ENCODE measurements at regions not wholly inside any gene's neighbourhood (a gene's known extent, or its start where the extent isn't known, plus 50 kb on each side); places are given as distances from the start of the nearest gene placed in this dataset.
"Not testable (repeated sequence)": the region's sequence is repeated elsewhere in the genome, so short reads cannot be mapped to it uniquely, and the experiment has no call there.

DNA sequence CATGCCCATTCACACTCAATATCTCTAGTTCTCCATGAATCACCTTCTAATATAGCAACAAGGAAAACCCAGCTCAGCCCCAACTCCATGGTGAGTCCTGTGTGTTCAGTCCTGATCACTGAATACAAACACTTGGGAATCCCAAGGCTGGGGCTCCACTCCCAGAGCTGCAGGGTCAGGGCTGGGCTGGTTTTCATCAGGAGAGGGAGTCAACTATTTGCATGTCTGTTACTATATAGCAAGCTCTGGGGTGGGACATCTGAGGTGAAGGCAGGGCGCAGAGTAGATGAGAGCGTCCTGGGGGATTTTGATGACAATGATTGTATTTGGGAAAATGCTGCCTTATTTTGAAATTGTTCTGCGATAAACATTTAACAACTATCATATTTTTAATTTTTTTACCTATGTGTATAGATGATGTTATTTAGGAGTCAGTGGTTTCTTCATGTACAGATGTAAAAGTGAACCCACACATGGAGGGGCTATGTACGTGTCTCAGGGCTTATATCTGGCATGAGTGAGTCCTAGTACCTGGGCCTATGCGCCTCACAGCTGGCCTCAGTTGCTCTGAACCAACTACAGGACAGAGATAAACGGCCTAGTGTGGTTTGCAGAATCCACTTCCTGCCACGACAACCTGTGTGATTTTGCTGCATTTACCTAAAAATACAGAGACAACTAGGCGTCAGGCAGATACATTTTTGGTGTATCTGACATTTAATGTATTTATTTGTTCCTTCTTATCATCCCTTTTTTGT is 603.7 kb downstream of the TMEM121 start:
- not testable (repeated sequence) for H3K4me1 ChIP-seq (ENCODE audit: control insufficient read depth, insufficient read depth, low read length, poor library complexity, severe bottlenecking); H3K36me3 ChIP-seq (ENCODE audit: control insufficient read depth, insufficient read depth, low read length); H3K4me3 ChIP-seq (ENCODE audit: extremely low read depth, insufficient read depth, low read length, poor library complexity, severe bottlenecking); H3K27ac ChIP-seq (ENCODE audit: low read depth, low read length, severe bottlenecking)
- peaks cover 57% of the 10 kb centered on the region for H3K9me3 ChIP-seq (ENCODE audit: control insufficient read depth, low read length)
- WGBS, 2 experiments (ENCODE audit: insufficient coverage in 2 of 2), result 44 to 58% methylated on average over 4 of the region's 8 CpGs

DNA sequence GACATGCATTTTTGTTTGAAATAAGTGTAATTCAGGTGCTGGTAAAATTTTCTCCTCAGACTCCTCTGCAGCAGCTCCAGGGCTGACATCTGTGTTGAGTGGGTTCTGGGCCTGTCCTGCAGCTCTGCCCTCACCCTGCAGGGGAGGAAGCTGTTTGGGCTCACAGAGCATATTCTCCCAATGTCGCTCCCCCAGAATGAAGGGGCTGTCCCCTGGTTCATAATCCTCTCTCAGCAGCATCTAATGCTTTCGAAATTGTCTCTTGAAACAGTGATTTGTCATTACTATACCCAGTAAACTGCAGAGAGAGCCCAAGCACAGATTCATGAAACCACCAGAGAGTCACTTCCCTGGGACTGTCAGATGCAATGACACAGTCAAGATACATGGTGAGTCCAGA is 606.7 kb downstream of the TMEM121 start:
- not testable (repeated sequence) for H3K4me1 ChIP-seq (ENCODE audit: control insufficient read depth, insufficient read depth, low read length, poor library complexity, severe bottlenecking); H3K27ac ChIP-seq (ENCODE audit: low read depth, low read length, severe bottlenecking); H3K36me3 ChIP-seq (ENCODE audit: control insufficient read depth, insufficient read depth, low read length); H3K4me3 ChIP-seq (ENCODE audit: extremely low read depth, insufficient read depth, low read length, poor library complexity, severe bottlenecking)
- H3K9me3 ChIP-seq (ENCODE audit: control insufficient read depth, low read length), result peaks cover 37% of the 10 kb centered on the region
- 45% methylated on average over 2 of the region's 2 CpGs; no CpG with 5 or more reads in 1 of the 2 experiments for WGBS, 2 experiments (ENCODE audit: insufficient coverage in 2 of 2)

DNA sequence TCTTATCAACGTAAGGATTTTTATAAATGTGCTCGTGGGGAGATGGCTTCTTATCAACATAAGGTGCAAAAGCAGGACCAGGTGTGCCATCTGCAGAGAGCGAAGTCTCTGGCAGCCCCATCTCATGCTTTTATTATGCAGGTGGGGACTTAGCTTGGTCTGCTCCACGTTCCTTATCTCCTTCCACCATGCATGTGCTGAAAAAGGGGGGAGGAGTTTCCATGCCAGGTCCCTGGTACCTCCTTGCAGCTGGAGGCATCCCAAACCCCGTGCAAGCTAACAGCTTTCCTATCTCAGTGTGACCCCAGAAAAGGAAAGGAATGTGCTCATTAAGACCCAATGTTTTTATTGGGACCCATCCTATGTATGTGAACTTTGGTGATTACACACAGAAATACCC is 608.5 kb downstream of the TMEM121 start:
- no peaks in the 10 kb centered on the region for H3K4me1 ChIP-seq (ENCODE audit: control insufficient read depth, insufficient read depth, low read length, poor library complexity, severe bottlenecking)
- no peak overlapping the region for H3K4me3 ChIP-seq (ENCODE audit: extremely low read depth, insufficient read depth, low read length, poor library complexity, severe bottlenecking)
- no peak overlapping the region for H3K27ac ChIP-seq (ENCODE audit: low read depth, low read length, severe bottlenecking)
- H3K36me3 ChIP-seq (ENCODE audit: control insufficient read depth, insufficient read depth, low read length), result no peaks in the 10 kb centered on the region
- H3K9me3 ChIP-seq (ENCODE audit: control insufficient read depth, low read length), result peaks cover 23% of the 10 kb centered on the region
- WGBS, 2 experiments (ENCODE audit: insufficient coverage in 2 of 2), result 58% methylated on average over 2 of the region's 5 CpGs; no CpG with 5 or more reads in 1 of the 2 experiments

DNA sequence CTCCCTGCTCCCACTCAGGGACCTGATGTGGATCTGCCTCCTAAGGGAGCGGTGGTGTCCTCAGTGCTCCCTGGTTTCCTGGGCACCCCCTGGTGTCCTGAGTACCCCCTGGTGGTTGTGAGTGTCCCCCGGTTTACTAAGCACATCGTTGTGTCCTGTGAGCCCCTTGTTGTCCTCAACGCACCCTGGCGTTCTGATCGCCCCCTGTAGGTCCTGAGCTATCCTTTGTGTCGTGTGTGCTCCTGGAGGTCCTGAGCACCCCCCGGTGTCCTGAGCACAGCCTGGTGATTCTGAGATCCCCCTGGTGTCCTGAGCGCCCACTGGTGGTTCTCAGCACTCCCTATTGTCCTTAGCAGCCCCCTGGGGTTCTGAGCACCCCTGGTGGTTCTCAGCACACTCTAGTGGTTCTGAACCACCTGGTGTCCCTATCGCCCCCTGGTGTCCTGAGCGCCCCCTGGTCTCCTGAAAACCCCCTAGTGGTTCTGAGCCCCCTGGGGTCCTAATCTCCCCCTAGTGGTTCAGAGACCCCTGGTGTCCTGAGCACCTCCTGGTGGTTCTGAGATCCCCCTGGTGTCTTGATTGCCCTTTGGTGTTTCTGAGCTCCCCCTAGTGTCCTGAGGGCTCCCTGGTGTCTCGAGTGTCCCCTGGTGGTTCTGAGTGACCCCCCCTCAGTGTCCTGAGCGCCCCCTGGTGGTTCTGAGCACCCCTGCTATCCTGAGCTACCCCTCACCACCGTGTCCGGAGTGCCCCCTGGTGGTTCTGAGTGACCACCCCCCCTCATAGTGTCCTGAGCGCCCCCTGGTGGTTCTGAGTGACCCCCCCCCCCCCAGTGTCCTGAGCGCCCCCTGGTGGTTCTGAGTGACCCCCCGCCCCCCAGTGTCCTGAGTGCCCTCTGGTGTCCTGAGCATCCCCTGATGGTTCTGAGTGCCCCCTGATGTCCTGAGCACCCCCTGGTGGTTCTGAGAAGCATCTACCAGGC is 615.1 kb downstream of the TMEM121 start:
- 75 to 80% methylated on average over 8 to 9 of the region's 18 CpGs for WGBS, 2 experiments (ENCODE audit: insufficient coverage in 2 of 2)
- Histone ChIP-seq H3K27ac (ENCODE audit: low read depth, low read length, severe bottlenecking) (no peak overlapping the region), H3K4me1 (ENCODE audit: control insufficient read depth, insufficient read depth, low read length, poor library complexity, severe bottlenecking) (no peaks in the 10 kb centered on the region), H3K4me3 (ENCODE audit: extremely low read depth, insufficient read depth, low read length, poor library complexity, severe bottlenecking) (no peak overlapping the region), H3K9me3 (ENCODE audit: control insufficient read depth, low read length) (peaks cover 5% of the 10 kb centered on the region), H3K36me3 (ENCODE audit: control insufficient read depth, insufficient read depth, low read length) (no peaks in the 10 kb centered on the region)

DNA sequence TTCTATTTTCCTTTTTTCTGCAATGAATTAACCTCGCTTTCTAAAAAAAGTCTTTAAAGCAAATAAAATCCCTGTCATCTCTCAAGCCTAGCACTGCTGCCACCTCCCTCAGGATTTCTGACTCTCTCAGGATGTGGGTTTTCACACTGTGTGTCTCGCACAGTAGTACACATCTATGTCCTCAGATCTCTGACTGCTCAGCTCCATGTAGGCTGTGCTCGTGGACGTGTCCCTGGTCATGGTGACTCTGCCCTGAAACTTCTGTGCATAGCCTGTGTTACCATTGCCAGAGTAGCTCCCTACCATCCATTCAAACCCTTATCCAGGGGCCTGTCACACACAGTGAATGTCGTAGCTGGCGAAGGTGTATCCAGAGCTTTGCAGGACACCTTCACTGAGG is 619.3 kb downstream of the TMEM121 start:
- not testable (repeated sequence) for H3K36me3 ChIP-seq (ENCODE audit: control insufficient read depth, insufficient read depth, low read length); H3K27ac ChIP-seq (ENCODE audit: low read depth, low read length, severe bottlenecking); H3K4me1 ChIP-seq (ENCODE audit: control insufficient read depth, insufficient read depth, low read length, poor library complexity, severe bottlenecking); H3K4me3 ChIP-seq (ENCODE audit: extremely low read depth, insufficient read depth, low read length, poor library complexity, severe bottlenecking)
- H3K9me3 ChIP-seq (ENCODE audit: control insufficient read depth, low read length), result peaks cover 16% of the 10 kb centered on the region
- WGBS, 2 experiments (ENCODE audit: insufficient coverage in 2 of 2), result 57 to 64% methylated on average over 5 to 6 of the region's 6 CpGs

DNA sequence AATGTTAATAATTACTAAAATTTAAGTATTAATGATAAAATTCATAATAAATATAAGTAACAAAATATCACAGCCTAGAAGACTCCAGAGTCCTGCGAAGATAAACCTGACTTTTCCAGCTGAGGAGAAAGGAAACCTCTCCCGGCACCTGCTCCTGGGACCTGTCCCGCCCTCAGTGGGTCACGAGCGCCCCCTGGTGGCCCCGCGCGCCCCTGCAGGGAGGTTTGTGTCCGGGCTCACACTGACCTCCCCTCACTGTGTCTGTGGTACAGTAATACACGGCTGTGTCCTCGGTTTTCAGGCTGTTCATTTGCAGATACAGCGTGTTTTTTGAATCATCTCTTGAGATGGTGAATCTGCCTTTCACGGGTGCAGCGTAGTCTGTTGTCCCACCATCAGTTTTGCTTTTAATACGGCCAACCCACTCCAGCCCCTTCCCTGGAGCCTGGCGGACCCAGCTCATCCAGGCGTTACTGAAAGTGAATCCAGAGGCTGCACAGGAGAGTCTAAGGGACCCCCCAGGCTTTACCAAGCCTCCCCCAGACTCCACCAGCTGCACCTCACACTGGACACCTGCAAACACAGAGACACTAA is 627.1 kb downstream of the TMEM121 start:
- H3K27ac ChIP-seq (ENCODE audit: low read depth, low read length, severe bottlenecking), result not testable (repeated sequence)
- 63 to 66% methylated on average over 6 to 7 of the region's 17 CpGs for WGBS, 2 experiments (ENCODE audit: insufficient coverage in 2 of 2)

DNA sequence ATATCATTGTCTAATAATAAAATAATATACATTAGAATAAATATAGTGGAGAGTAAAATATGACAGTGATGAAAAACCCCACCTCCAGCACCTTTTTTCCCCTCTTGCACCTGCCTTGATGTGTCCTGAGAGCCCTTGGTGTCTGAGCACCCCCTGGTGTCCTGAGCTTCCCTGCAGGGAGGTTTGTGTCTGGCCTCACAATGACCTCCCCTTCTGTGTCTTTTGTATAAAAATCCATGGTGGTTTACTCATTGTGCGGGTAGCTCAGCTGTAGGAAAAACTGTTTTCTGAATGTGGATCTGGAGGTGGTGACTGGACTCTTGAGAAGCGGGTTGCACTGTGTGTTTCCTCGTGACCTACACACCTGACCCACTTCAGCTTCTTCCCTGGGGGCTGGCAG is 636.9 kb downstream of the TMEM121 start:
- Histone ChIP-seq H3K9me3 (ENCODE audit: control insufficient read depth, low read length) (peaks cover 44% of the 10 kb centered on the region), H3K4me1 (ENCODE audit: control insufficient read depth, insufficient read depth, low read length, poor library complexity, severe bottlenecking) (no peaks in the 10 kb centered on the region), H3K4me3 (ENCODE audit: extremely low read depth, insufficient read depth, low read length, poor library complexity, severe bottlenecking) (no peak overlapping the region), H3K27ac (ENCODE audit: low read depth, low read length, severe bottlenecking) (no peak overlapping the region), H3K36me3 (ENCODE audit: control insufficient read depth, insufficient read depth, low read length) (no peaks in the 10 kb centered on the region)
- WGBS, 2 experiments (ENCODE audit: insufficient coverage in 2 of 2), result 80% methylated on average over 2 of the region's 3 CpGs; no CpG with 5 or more reads in 1 of the 2 experiments

More for the DNA sequence above, 627.1 kb downstream of the TMEM121 start:
- not testable (repeated sequence) for H3K4me3 ChIP-seq (ENCODE audit: extremely low read depth, insufficient read depth, low read length, poor library complexity, severe bottlenecking); H3K36me3 ChIP-seq (ENCODE audit: control insufficient read depth, insufficient read depth, low read length); H3K4me1 ChIP-seq (ENCODE audit: control insufficient read depth, insufficient read depth, low read length, poor library complexity, severe bottlenecking)
- peaks cover 23% of the 10 kb centered on the region for H3K9me3 ChIP-seq (ENCODE audit: control insufficient read depth, low read length)

DNA sequence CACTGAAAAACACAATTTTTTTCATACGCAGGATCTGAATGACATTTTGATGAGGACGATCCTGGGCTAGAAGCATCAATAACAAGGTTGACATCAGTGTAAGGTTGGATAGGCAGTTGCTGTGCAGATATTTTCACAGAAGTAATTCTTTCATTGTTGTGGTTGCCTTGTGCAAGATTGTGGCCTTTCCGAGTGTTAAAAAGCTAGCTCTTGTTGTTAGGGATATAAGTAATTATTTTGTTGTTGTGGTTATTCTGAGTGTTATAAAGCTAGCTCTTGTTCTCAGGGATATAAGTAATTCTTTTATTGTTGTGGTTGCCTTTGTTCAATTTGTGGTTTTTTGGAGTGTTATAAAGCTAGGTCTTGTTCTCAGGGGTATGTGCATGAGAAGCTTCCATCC is 637.4 kb downstream of the TMEM121 start:
- H3K9me3 ChIP-seq (ENCODE audit: control insufficient read depth, low read length), result peaks cover 44% of the 10 kb centered on the region
- H3K4me3 ChIP-seq (ENCODE audit: extremely low read depth, insufficient read depth, low read length, poor library complexity, severe bottlenecking); H3K27ac ChIP-seq (ENCODE audit: low read depth, low read length, severe bottlenecking); H3K36me3 ChIP-seq (ENCODE audit: control insufficient read depth, insufficient read depth, low read length); H3K4me1 ChIP-seq (ENCODE audit: control insufficient read depth, insufficient read depth, low read length, poor library complexity, severe bottlenecking): not testable (repeated sequence)
- WGBS, 2 experiments (ENCODE audit: insufficient coverage in 2 of 2), result 74 to 84% methylated on average over 2 of the region's 3 CpGs

DNA sequence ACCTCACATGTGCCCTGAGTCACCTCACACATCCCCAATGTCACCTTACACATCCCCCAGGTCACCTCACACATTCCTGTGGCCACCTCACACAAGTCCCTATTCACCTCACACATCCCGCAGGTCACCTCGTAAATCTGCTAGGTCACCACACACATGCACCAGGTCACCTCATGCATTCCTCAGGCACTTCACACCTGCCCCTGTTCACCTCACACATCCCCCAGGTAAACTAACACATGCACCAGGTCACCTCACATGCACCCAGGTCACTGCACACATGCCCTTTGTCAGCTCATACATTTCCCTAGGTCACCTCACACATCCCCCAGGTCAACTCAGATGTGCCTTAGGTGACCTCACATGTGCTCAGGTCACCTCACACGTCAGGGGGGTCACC is 639.8 kb downstream of the TMEM121 start:
- no peaks in the 10 kb centered on the region for H3K4me1 ChIP-seq (ENCODE audit: control insufficient read depth, insufficient read depth, low read length, poor library complexity, severe bottlenecking)
- peaks cover 49% of the 10 kb centered on the region for H3K9me3 ChIP-seq (ENCODE audit: control insufficient read depth, low read length)
- no peak overlapping the region for H3K27ac ChIP-seq (ENCODE audit: low read depth, low read length, severe bottlenecking)
- no peaks in the 10 kb centered on the region for H3K36me3 ChIP-seq (ENCODE audit: control insufficient read depth, insufficient read depth, low read length)
- no peak overlapping the region for H3K4me3 ChIP-seq (ENCODE audit: extremely low read depth, insufficient read depth, low read length, poor library complexity, severe bottlenecking)
- 76 to 83% methylated on average over 2 to 3 of the region's 3 CpGs for WGBS, 2 experiments (ENCODE audit: insufficient coverage in 2 of 2)

DNA sequence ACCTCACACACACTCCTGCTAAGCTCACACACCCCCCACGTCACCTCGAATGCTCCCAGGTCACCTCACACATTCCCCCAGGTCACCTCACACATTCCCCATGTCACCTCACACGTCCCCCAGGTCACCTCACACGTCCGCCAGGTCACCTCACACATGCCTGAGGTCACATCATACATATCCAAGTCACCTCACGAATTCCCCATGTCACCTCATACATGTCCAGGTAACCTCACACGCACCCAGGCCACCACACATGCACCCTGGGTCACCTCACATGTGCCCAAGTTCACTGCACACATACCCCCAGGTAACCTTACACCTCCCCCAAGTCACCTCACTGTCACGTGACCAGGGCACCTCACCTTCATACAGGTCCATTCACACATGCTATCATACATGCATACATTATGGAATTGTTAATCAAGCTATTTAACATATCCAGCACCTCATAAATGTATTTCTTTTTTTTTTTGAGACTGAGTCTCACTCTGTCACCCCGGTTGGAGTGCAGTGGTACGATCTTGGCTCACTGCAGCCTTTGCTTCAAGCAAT is 640.3 kb downstream of the TMEM121 start:
- WGBS, 2 experiments (ENCODE audit: insufficient coverage in 2 of 2), result 55 to 70% methylated on average over 6 to 9 of the region's 10 CpGs
- Histone ChIP-seq H3K4me1 (ENCODE audit: control insufficient read depth, insufficient read depth, low read length, poor library complexity, severe bottlenecking) (no peaks in the 10 kb centered on the region), H3K9me3 (ENCODE audit: control insufficient read depth, low read length) (peaks cover 47% of the 10 kb centered on the region), H3K27ac (ENCODE audit: low read depth, low read length, severe bottlenecking) (no peak overlapping the region), H3K4me3 (ENCODE audit: extremely low read depth, insufficient read depth, low read length, poor library complexity, severe bottlenecking) (no peak overlapping the region), H3K36me3 (ENCODE audit: control insufficient read depth, insufficient read depth, low read length) (no peaks in the 10 kb centered on the region)
